ENCODE measurements at regions not wholly inside any gene's neighbourhood (a gene's known extent, or its start where the extent isn't known, plus 50 kb on each side); places are given as distances from the start of the nearest gene placed in this dataset.

DNA sequence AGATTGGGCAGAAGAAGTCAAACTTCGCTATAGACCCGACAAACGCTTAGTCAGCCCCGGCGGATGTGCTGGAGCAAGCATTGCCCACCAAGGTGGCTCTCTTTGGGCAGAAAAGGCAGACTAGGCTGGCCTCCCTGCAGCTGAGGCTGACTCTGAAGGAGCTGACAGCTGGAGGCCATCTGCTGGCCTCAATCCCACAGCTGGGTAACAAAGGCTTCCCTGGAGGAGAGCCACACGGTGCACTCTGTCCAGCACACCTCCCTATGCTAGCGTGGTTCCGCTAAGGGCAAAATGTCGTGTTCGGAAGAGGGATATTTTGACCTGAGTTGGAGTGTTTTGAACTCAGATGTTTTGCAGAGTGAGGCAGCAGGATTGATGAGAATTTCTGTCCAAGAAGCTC lies 103.5 kb upstream of the PTCH1 start:
- Histone ChIP-seq H3K27me3 (ENCODE audit: control insufficient read depth, insufficient read depth) (no peaks in the 10 kb centered on the region), H3K4me3 (ENCODE audit: low read length) (no peak overlapping the region), H3K9me3 (ENCODE audit: control insufficient read depth, low read length) (no peaks in the 10 kb centered on the region), H3K27ac (ENCODE audit: low read length) (no peak overlapping the region), H3K4me1 (ENCODE audit: control insufficient read depth, insufficient read depth, low read length) (no peaks in the 10 kb centered on the region)
- DNase-seq (no peak), ATAC-seq (no peak)
- 88% methylated on average over 10 of the region's 10 CpGs for WGBS
- intact Hi-C loops (cut with DNase I), result no loop called here

DNA sequence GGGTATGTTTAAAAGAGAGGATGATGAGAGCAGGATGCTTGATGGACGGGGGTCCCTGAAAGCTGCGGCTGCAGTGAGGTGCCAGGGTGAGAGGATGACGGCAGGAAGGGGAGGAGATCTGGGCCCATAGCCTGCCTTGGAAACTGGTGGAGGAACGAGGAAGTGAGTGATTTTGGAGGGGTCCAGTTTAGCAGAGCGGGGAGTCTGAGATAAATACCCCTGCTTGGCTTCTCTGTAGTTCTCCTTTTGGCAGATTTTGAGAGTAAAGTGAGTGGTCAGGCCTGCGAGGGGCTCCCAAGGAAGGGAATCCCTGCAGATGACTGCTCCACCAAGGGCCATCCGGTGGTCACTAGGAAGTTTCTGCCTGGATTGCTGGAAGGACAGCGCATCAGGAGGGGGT lies 98.5 kb upstream of the PTCH1 start:
- Histone ChIP-seq H3K4me1 (ENCODE audit: control insufficient read depth, insufficient read depth, low read length) (no peaks in the 10 kb centered on the region), H3K27ac (ENCODE audit: low read length) (no peak overlapping the region), H3K9me3 (ENCODE audit: control insufficient read depth, low read length) (peaks cover 2% of the 10 kb centered on the region), H3K27me3 (ENCODE audit: control insufficient read depth, insufficient read depth) (no peaks in the 10 kb centered on the region), H3K4me3 (ENCODE audit: low read length) (no peak overlapping the region)
- WGBS, result 67% methylated on average over 8 of the region's 8 CpGs
- no peak for ATAC-seq
- DNase-seq, result no peak
- intact Hi-C loops (cut with DNase I), result no loop called here

DNA sequence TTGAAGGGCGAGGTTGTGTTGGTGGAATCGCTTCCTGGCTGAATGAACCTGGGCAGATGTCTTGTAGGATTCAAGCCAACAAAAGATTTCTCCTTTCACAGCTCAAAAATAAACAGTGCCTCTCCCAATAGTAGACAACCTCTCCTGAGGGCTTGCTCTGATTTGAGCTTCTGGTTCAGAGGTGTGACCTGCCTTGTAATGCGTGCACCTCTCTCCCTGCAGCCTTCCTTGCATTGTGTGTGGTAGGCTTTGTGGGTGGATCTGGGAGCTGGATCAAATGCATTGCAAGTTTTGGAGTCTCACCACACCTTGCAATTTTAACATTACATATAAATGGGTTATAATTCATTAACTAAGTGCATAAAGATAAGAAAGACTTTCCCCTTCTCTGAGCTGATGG lies 96.9 kb upstream of the PTCH1 start:
- Histone ChIP-seq H3K9me3 (ENCODE audit: control insufficient read depth, low read length) (peaks cover 2% of the 10 kb centered on the region), H3K4me3 (ENCODE audit: low read length) (no peak overlapping the region), H3K27me3 (ENCODE audit: control insufficient read depth, insufficient read depth) (no peaks in the 10 kb centered on the region), H3K27ac (ENCODE audit: low read length) (no peak overlapping the region), H3K4me1 (ENCODE audit: control insufficient read depth, insufficient read depth, low read length) (no peaks in the 10 kb centered on the region)
- ATAC-seq (no peak), DNase-seq (no peak)
- WGBS, result 97% methylated on average over 3 of the region's 3 CpGs
- intact Hi-C loops (cut with DNase I), result no loop called here

DNA sequence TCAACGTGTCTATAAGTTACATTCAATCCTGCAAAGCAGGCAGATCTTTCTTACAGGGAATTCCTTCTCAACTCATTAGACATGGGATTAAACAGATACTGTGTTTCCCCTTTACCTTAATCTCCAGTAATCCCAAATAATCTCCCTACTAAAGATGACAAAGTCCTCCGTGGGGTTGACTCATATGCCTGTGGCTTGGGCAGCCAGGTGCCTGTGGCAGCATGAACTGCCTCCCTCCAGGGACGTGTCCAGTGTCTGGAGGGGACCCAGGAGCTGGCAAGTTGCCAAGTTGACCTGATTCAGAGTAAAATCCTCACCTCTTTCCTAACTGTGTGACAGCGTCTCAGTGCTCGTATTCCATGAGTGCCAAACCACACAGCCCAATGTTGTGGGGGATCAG lies 94.6 kb upstream of the PTCH1 start:
- intact Hi-C loops (cut with DNase I), result no loop called here
- Histone ChIP-seq H3K9me3 (ENCODE audit: control insufficient read depth, low read length) (peaks cover 2% of the 10 kb centered on the region), H3K4me3 (ENCODE audit: low read length) (no peak overlapping the region), H3K27ac (ENCODE audit: low read length) (no peak overlapping the region), H3K4me1 (ENCODE audit: control insufficient read depth, insufficient read depth, low read length) (no peaks in the 10 kb centered on the region), H3K27me3 (ENCODE audit: control insufficient read depth, insufficient read depth) (no peaks in the 10 kb centered on the region)
- DNase-seq (no peak), ATAC-seq (no peak)
- WGBS, result 57% methylated on average over 5 of the region's 5 CpGs

DNA sequence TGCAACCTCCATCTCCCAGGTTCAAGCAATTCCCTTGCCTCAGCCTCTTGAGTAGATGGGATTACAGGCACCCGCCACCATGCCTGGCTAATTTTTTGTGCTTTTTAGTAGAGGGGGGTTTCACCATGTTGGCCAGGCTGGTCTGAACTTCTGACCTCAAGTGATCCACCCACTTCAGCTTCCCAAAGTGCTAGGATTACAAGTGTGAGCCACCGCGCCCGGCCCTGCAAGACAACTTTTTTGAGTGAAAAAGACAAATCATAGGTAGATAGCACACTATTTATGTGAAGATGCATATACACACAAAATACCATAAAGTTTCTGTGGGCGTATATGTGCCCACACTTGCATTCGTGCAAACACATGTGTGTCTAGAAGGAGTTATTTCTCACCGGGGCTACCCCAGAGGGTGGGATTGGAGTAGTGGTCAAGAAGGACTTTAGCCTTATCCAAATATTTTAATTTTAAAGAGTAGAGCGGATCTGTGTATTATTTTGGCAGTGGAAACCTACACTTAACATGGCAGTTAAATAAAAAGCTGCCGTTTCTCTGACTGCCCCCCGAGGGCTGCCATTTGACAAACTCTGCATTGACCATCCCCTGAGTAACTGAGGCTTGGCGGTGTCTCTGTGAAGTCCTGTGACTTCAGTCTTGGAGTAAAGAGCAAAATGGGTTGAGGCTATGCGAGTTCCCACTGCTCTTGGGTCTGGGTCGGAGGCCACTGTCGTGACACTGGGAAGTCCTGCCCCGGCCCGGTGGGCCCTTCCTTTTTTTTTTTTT lies 93.4 kb upstream of the PTCH1 start:
- H3K4me3 ChIP-seq (ENCODE audit: low read length), result no peak overlapping the region
- ATAC-seq (no peak), DNase-seq (no peak)
- intact Hi-C loops (cut with DNase I), result no loop called here
- H3K27me3 ChIP-seq (ENCODE audit: control insufficient read depth, insufficient read depth), result no peaks in the 10 kb centered on the region
- peaks cover 2% of the 10 kb centered on the region for H3K9me3 ChIP-seq (ENCODE audit: control insufficient read depth, low read length)
- 95% methylated on average over 16 of the region's 16 CpGs for WGBS
- H3K27ac ChIP-seq (ENCODE audit: low read length), result no peak overlapping the region
- H3K4me1 ChIP-seq (ENCODE audit: control insufficient read depth, insufficient read depth, low read length), result no peaks in the 10 kb centered on the region

DNA sequence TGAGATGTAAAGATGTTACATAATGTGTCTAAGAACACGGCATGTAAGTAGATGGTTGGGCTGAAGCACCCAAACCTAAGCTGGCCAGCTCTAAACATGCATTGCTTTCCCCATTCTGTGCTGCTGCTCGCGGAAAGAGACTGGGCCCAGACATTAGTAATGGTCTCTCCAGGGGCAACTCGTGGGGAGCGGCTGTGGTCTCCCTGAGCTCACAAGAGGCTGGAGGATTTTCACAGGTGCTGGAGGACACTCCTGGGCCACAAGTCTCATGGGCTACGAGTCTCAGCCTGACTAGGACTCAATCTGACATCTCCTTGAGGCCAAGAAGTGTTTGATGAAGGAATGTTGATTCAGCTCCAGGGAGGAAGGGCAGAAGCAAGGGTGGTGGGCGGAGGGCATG lies 92.7 kb upstream of the PTCH1 start:
- no peak overlapping the region for H3K4me3 ChIP-seq (ENCODE audit: low read length)
- intact Hi-C loops (cut with DNase I), result no loop called here
- H3K9me3 ChIP-seq (ENCODE audit: control insufficient read depth, low read length), result peaks cover 2% of the 10 kb centered on the region
- no peaks in the 10 kb centered on the region for H3K4me1 ChIP-seq (ENCODE audit: control insufficient read depth, insufficient read depth, low read length)
- H3K27me3 ChIP-seq (ENCODE audit: control insufficient read depth, insufficient read depth), result no peaks in the 10 kb centered on the region
- H3K27ac ChIP-seq (ENCODE audit: low read length), result no peak overlapping the region
- ATAC-seq (no peak), DNase-seq (no peak)
- 88% methylated on average over 7 of the region's 7 CpGs for WGBS

DNA sequence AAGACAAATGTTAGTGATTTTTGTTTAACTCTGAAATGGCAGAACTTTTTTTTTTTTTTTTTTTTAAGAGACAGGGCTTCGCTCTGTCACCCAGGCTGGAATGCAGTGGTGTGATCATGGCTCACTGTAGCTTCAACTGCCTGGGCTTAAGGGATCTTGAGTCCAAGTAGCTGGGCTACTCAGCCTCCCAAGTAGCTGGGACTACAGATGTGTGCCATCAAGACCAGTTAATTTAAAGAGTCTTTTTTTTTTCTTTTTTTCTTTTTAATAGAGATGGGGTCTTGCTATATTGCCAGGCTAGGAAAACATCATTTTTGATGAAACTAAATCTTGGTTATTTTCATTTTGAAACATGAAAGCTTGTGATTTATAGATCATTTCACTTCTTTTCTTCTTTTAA lies 91.6 kb upstream of the PTCH1 start:
- DNase-seq, result no peak
- no peak overlapping the region for H3K27ac ChIP-seq (ENCODE audit: low read length)
- no peaks in the 10 kb centered on the region for H3K4me1 ChIP-seq (ENCODE audit: control insufficient read depth, insufficient read depth, low read length)
- 96% methylated on average over 1 of the region's 1 CpG for WGBS
- no peaks in the 10 kb centered on the region for H3K9me3 ChIP-seq (ENCODE audit: control insufficient read depth, low read length)
- no peak for ATAC-seq
- intact Hi-C loops (cut with DNase I), result no loop called here
- H3K27me3 ChIP-seq (ENCODE audit: control insufficient read depth, insufficient read depth), result no peaks in the 10 kb centered on the region
- no peak overlapping the region for H3K4me3 ChIP-seq (ENCODE audit: low read length)

DNA sequence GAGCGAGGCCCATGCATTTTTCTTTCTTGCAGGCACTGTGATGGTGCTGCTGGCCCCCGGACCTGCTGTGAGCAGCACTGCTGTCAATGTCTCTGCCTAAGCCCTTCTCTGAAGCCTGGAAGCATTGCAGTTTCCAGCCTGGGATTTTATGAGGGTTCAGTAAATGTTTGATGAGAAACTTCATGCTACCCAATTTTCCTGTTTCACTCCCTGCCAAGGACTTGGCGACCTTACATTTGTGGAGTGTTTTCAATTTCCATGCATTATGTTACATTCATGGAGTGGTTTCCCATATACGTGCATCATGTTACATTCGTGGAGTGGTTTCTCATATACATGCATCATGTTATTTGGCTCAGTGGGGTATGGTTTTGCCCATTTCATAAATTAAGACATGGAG lies 90.7 kb upstream of the PTCH1 start:
- DNase-seq (no peak), ATAC-seq (no peak)
- H3K9me3 ChIP-seq (ENCODE audit: control insufficient read depth, low read length), result no peaks in the 10 kb centered on the region
- no peaks in the 10 kb centered on the region for H3K27me3 ChIP-seq (ENCODE audit: control insufficient read depth, insufficient read depth)
- 91% methylated on average over 5 of the region's 5 CpGs for WGBS
- no peak overlapping the region for H3K27ac ChIP-seq (ENCODE audit: low read length)
- no peak overlapping the region for H3K4me3 ChIP-seq (ENCODE audit: low read length)
- intact Hi-C loops (cut with DNase I), result no loop called here
- no peaks in the 10 kb centered on the region for H3K4me1 ChIP-seq (ENCODE audit: control insufficient read depth, insufficient read depth, low read length)

DNA sequence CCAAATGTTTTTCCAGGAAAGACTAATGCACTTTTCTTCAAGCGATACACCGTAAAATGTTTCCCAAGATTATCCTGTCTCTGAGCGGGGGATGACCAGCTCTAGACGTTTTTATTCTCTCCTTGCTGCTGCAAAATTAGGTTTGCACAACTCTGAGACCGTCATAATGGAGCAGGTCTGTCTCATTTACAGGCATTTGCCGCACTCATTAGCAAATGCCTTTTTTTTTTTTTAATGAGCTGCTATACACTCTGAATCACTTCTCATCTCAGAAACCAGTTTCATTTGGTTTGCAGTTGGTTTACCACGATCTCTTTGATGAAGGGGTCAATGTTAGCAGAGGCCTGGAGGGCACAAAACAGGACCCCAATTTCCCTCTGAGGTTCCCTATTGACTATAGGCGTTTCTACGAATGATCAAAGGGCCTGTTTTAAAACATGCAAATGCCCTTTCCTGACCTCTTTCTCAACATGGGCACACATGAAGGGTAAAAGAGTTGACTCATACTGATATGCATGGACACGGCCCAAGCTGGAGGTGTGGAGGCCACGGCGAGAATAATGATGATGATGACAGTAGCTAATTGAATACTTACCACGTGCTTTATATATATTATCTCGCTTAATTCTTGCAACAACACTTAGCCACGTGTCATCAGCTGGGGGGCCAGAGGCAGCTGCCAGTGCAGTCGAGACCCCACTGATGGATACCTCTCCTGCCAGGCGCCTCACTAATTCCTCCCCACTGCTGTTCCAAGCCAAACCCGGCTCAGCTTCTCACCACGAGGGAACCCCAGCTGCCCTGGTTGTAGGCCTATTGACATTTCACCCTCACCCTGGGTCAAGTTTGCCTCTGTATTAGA lies 89.9 kb upstream of the PTCH1 start:
- H3K27ac ChIP-seq (ENCODE audit: low read length), result no peak overlapping the region
- DNase-seq, result no peak
- no peaks in the 10 kb centered on the region for H3K27me3 ChIP-seq (ENCODE audit: control insufficient read depth, insufficient read depth)
- WGBS, result 81% methylated on average over 19 of the region's 19 CpGs
- intact Hi-C loops (cut with DNase I), result no loop called here
- H3K4me3 ChIP-seq (ENCODE audit: low read length), result no peak overlapping the region
- ATAC-seq, result no peak
- H3K9me3 ChIP-seq (ENCODE audit: control insufficient read depth, low read length), result no peaks in the 10 kb centered on the region
- H3K4me1 ChIP-seq (ENCODE audit: control insufficient read depth, insufficient read depth, low read length), result no peaks in the 10 kb centered on the region

DNA sequence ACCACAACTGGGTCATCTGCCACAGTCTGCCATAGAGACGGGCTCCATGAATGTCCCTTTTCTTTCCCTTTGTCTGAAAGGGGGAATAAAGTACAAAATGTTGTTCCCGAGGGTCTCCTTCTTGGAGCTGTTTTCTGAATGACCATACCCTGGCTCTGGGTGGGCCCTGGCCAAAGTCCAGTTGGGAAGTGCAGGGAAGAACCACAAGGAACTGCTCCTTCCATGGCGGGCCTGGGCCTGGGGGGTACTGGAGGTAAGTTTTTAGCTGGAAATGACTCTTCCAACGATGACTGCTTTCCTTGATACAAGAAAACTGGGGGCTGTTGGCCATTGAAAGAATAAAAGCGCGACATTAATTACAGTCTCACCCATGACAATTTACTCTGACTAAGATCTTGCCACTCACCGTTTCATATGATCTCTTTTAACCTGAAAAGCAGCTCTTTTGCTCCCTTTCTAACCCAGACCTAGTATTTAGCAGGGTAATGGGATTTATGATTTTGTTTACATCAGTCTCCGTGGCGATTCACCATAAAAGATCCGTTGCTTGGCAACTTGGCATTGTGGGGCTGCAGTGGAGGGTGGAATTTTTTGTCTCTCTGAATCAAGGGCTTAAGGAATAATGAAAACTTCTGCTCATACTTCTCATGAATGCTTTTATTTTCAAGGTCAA lies 89.2 kb upstream of the PTCH1 start:
- Histone ChIP-seq H3K27me3 (ENCODE audit: control insufficient read depth, insufficient read depth) (no peaks in the 10 kb centered on the region), H3K4me3 (ENCODE audit: low read length) (no peak overlapping the region), H3K9me3 (ENCODE audit: control insufficient read depth, low read length) (no peaks in the 10 kb centered on the region), H3K27ac (ENCODE audit: low read length) (no peak overlapping the region), H3K4me1 (ENCODE audit: control insufficient read depth, insufficient read depth, low read length) (no peaks in the 10 kb centered on the region)
- DNase-seq (no peak), ATAC-seq (no peak)
- intact Hi-C loops (cut with DNase I), result no loop called here
- WGBS, result 85% methylated on average over 10 of the region's 10 CpGs

DNA sequence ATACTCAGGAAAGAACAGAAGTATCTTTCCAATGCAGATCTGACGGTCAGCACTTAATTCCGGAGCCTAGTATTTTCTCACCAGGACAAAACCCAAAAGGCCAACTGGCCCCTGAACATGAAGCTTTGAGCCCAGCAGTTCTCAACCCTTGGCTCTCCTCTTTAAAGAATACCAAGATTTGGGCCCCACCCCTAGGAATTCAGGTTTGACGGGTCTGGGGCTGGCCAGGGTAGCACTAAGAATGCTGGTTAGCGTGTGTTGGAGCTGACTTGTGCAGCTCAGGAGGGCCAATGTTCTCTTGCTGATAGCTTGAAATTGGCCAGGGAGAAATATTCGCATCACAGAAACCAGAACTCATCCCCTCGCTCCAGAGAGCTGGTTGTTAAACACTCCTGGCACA lies 88.3 kb upstream of the PTCH1 start:
- intact Hi-C loops (cut with DNase I), result no loop called here
- H3K27ac ChIP-seq (ENCODE audit: low read length), result no peak overlapping the region
- no peak overlapping the region for H3K4me3 ChIP-seq (ENCODE audit: low read length)
- 65% methylated on average over 6 of the region's 6 CpGs for WGBS
- no peaks in the 10 kb centered on the region for H3K4me1 ChIP-seq (ENCODE audit: control insufficient read depth, insufficient read depth, low read length)
- H3K27me3 ChIP-seq (ENCODE audit: control insufficient read depth, insufficient read depth), result no peaks in the 10 kb centered on the region
- no peaks in the 10 kb centered on the region for H3K9me3 ChIP-seq (ENCODE audit: control insufficient read depth, low read length)
- DNase-seq (no peak), ATAC-seq (no peak)
